GM23338 (cell line): ENCODE measurements at regions not wholly inside any gene's neighbourhood (a gene's known extent, or its start where the extent isn't known, plus 50 kb on each side); places are given as distances from the start of the nearest gene placed in this dataset.

Source experiments
- ATAC-seq: fragments of 200-7000 bp; cut with Tn5 transposase; 3 replicates; pipeline ENCODE4 v1.9.1; 2020
- DNase-seq: peaks from one replicate; pipeline ENCODE4 v3.0.0-alpha.2; 2015; ENCODE audit warnings: low spot score
- H2AFZ ChIP-seq: fragments of 200-600 bp; sonication (generic); 2 replicates; pipeline ENCODE4 v1.8.0; 2016; ENCODE audit warnings: antibody characterized with exemption, mild to moderate bottlenecking, moderate library complexity
- H3F3A ChIP-seq: fragments of 200-600 bp; sonication (generic); replicated peaks from 2 replicates; pipeline ENCODE4 v1.8.0; 2017; ENCODE audit warnings: antibody characterized with exemption, mixed run types, low read depth
- H3K27ac ChIP-seq: fragments of 200-600 bp; sonication (generic); 2 replicates; pipeline ENCODE4 v1.6.1; 2016; ENCODE audit warnings: low read depth
- H3K27me3 ChIP-seq: fragments of 200-600 bp; sonication (generic); 2 replicates; pipeline ENCODE4 v1.8.0; 2016; ENCODE audit warnings: mild to moderate bottlenecking, mixed run types, moderate library complexity; ENCODE audit not compliant: insufficient read depth
- H3K36me3 ChIP-seq: fragments of 200-600 bp; sonication (generic); 2 replicates; pipeline ENCODE4 v1.8.0; 2016; ENCODE audit warnings: mild to moderate bottlenecking; ENCODE audit not compliant: insufficient read depth
- H3K4me1 ChIP-seq: fragments of 200-600 bp; sonication (generic); 2 replicates; pipeline ENCODE4 v1.8.0; 2016; ENCODE audit warnings: mild to moderate bottlenecking, moderate library complexity; ENCODE audit not compliant: insufficient read depth
- H3K4me2 ChIP-seq: fragments of 200-600 bp; sonication (generic); 2 replicates; pipeline ENCODE4 v1.7.1; 2017; ENCODE audit warnings: mixed run types
- H3K4me3 ChIP-seq: fragments of 200-600 bp; sonication (generic); 2 replicates; pipeline ENCODE4 v1.6.1; 2016; ENCODE audit warnings: mixed run types
- H3K79me2 ChIP-seq: fragments of 200-600 bp; sonication (generic); replicated peaks from 2 replicates; pipeline ENCODE4 v1.8.0; 2017; ENCODE audit warnings: mild to moderate bottlenecking; ENCODE audit not compliant: insufficient read depth
- H3K9me2 ChIP-seq: fragments of 200-600 bp; sonication (generic); 2 replicates; pipeline ENCODE4 v1.8.0; 2017; ENCODE audit not compliant: insufficient read depth
- H4K20me1 ChIP-seq: fragments of 200-600 bp; sonication (generic); replicated peaks from 2 replicates; pipeline ENCODE4 v1.8.0; 2017; ENCODE audit warnings: mild to moderate bottlenecking; ENCODE audit not compliant: insufficient read depth
- H3K27ac Mint-ChIP-seq: 2 replicates; pipeline ENCODE4 v1.8.0; 2020; ENCODE audit warnings: inconsistent platforms, mild to moderate bottlenecking, moderate library complexity, mixed read lengths
- H3K27me3 Mint-ChIP-seq: 3 replicates; pipeline ENCODE4 v1.8.0; 2022; ENCODE audit warnings: low read depth, mild to moderate bottlenecking, moderate library complexity, mixed read lengths, inconsistent platforms; ENCODE audit not compliant: insufficient read depth, poor library complexity
- H3K36me3 Mint-ChIP-seq: 3 replicates; pipeline ENCODE4 v1.8.0; 2021; ENCODE audit warnings: low read depth, mild to moderate bottlenecking, inconsistent platforms, moderate library complexity, mixed read lengths
- H3K4me1 Mint-ChIP-seq: 3 replicates; pipeline ENCODE4 v1.8.0; 2020; ENCODE audit warnings: mild to moderate bottlenecking, inconsistent platforms, mixed read lengths
- H3K4me3 Mint-ChIP-seq: 3 replicates; pipeline ENCODE4 v1.8.0; 2021; ENCODE audit warnings: moderate library complexity, mild to moderate bottlenecking, inconsistent platforms, mixed read lengths
- H3K9me3 Mint-ChIP-seq: 3 replicates; pipeline ENCODE4 v1.8.0; 2020; ENCODE audit warnings: moderate library complexity, mild to moderate bottlenecking, inconsistent platforms, mixed read lengths
- CREB1 ChIP-seq: fragments of 250-450 bp; sonication (Bioruptor Pico); IDR thresholded peaks from 2 replicates; pipeline ENCODE4 v1.5.0; 2020; ENCODE audit warnings: low read depth, mild to moderate bottlenecking, moderate library complexity
- EZH2 ChIP-seq: fragments of 200-600 bp; sonication (generic); IDR thresholded peaks from one replicate; pipeline ENCODE4 v1.8.0; 2017; ENCODE audit warnings: antibody characterized with exemption, mild to moderate bottlenecking, low read depth; ENCODE audit not compliant: unreplicated experiment
- EZH2phosphoT487 ChIP-seq: fragments of 200-600 bp; sonication (generic); IDR thresholded peaks from one replicate; pipeline ENCODE4 v1.8.1; 2018; ENCODE audit warnings: antibody characterized with exemption; ENCODE audit not compliant: unreplicated experiment
- JUNB ChIP-seq: IDR thresholded peaks from one replicate; pipeline ENCODE4 v1.6.1; 2016; ENCODE audit warnings: antibody characterized with exemption; ENCODE audit not compliant: unreplicated experiment
- NANOG ChIP-seq: IDR thresholded peaks from 2 replicates; pipeline ENCODE4 v1.6.1; 2016; ENCODE audit warnings: antibody characterized with exemption, borderline replicate concordance
- POLR2AphosphoS5 ChIP-seq: IDR thresholded peaks from 2 replicates; pipeline ENCODE4 v1.6.1; 2016; ENCODE audit warnings: antibody characterized with exemption, low read depth
- STAT1 ChIP-seq: IDR thresholded peaks from one replicate; pipeline ENCODE4 v1.6.1; 2016; ENCODE audit warnings: antibody characterized with exemption; ENCODE audit not compliant: unreplicated experiment
- ZNF114 ChIP-seq: fragments of 250-450 bp; sonication (Bioruptor Pico); IDR thresholded peaks from 2 replicates; pipeline ENCODE4 v1.5.0; 2020; ENCODE audit warnings: mild to moderate bottlenecking, moderate library complexity
- ZNF331 ChIP-seq: fragments of 250-450 bp; sonication (Bioruptor Pico); IDR thresholded peaks from 2 replicates; pipeline ENCODE4 v1.5.0; 2020; ENCODE audit warnings: low read depth, mild to moderate bottlenecking, moderate library complexity
- TF ChIP-seq, protein P1 (sequence below): IDR thresholded peaks from 2 replicates; pipeline ENCODE4 v1.6.1; 2016; ENCODE audit warnings: antibody characterized with exemption
- TF ChIP-seq, protein P2 (sequence below): IDR thresholded peaks from one replicate; pipeline ENCODE4 v1.6.1; 2018; ENCODE audit warnings: antibody characterized with exemption; ENCODE audit not compliant: unreplicated experiment
- TF ChIP-seq, protein P3 (sequence below), 2 experiments: fragments of 200-600 bp in 1 of 2; sonication (generic) in 1 of 2; conservative IDR thresholded peaks; 2 replicates each; pipeline versions ENCODE4 v1.5.1 to v1.6.1; 2016 to 2017; ENCODE audit warnings: antibody characterized with exemption in 2 of 2, low read depth in 2 of 2, mild to moderate bottlenecking in 2 of 2, moderate library complexity in 1 of 2

DNA sequence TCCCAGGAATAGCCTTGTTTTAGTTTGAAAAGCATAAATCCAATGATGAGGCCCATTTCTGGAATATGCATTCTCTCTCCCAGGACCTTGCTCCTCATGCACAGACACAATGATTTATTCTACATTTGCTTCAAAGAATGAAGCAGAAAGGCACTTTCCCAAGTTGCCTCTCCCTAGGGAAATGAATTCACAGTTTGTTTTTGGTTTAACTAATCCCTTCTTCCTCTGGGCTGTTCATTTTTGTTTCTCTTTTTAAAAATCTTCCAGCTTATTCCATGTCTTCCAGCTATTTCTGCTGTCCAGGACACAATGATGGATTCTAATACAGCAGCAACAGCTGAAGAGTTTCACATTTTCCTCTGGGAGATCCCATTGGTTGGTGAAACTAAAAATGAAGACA, 1529.2 kb upstream of the TENM4 start:
- no peak for ATAC-seq
- no peaks in the 10 kb centered on the region for H3K4me1 ChIP-seq
- no peak overlapping the region for H3K27ac ChIP-seq
- Mint-ChIP-seq H3K4me1 (no peaks in the 10 kb centered on the region), H3K4me3 (no peak overlapping the region), H3K9me3 (no peaks in the 10 kb centered on the region; the same call in 2 of the 3 replicates), H3K27ac (no peak overlapping the region), H3K27me3 (peaks cover 2% of the 10 kb centered on the region), H3K36me3 (no peaks in the 10 kb centered on the region)
- H3K36me3 ChIP-seq = no peaks in the 10 kb centered on the region
- no peak for DNase-seq
- no peaks in the 10 kb centered on the region for H3K79me2 ChIP-seq
- no peaks in the 10 kb centered on the region for H3K27me3 ChIP-seq
- H4K20me1 ChIP-seq = no peaks in the 10 kb centered on the region
- no peaks in the 10 kb centered on the region; the same call in 1 of the 2 replicates for H3K9me2 ChIP-seq
- H3K4me3 ChIP-seq = no peak overlapping the region
- no peak overlapping the region for H2AFZ ChIP-seq
- H3K4me2 ChIP-seq = no peak overlapping the region
- TF ChIP-seq ZNF331 (CRISPR knock-in tag) = no peak
- TF ChIP-seq CREB1 (CRISPR knock-in tag) = no peak
- H3F3A ChIP-seq = no peaks in the 10 kb centered on the region

DNA sequence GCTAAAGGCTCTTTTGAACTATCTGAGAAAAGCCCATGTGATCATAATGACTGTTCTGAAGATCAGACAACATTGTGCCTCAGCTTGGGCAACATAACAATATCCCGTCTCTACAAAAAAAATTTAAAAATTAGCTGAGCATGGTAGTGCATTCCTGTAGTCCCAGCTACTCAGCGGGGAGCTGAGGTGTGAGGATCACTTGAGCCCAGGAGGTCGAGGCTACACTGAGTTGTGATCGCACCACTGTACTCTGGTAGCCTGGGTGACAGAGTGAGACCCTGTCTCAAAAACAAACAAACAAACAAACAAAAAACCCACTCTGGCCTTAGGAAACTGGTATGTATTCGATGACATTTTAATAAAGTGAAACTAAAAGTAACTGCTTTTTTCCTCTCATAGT, 1526.8 kb upstream of the TENM4 start:
- peaks cover 2% of the 10 kb centered on the region for H3K27me3 Mint-ChIP-seq
- DNase-seq (no peak), ATAC-seq (no peak)
- no peak overlapping the region for H3K27ac Mint-ChIP-seq
- no peaks in the 10 kb centered on the region for H3K4me1 ChIP-seq
- H3K4me3 ChIP-seq = no peak overlapping the region
- H3K4me2 ChIP-seq = no peak overlapping the region
- no peaks in the 10 kb centered on the region; the same call in none of the 2 replicates for H3K9me2 ChIP-seq
- H3K79me2 ChIP-seq = no peaks in the 10 kb centered on the region
- H4K20me1 ChIP-seq = no peaks in the 10 kb centered on the region
- no peak overlapping the region for H3K4me3 Mint-ChIP-seq
- no peak overlapping the region for H3K27ac ChIP-seq
- no peaks in the 10 kb centered on the region for H3K4me1 Mint-ChIP-seq
- H3K9me3 Mint-ChIP-seq = no peaks in the 10 kb centered on the region; the same call in 2 of the 3 replicates
- no peaks in the 10 kb centered on the region for H3F3A ChIP-seq
- no peaks in the 10 kb centered on the region for H3K36me3 Mint-ChIP-seq
- H2AFZ ChIP-seq = no peak overlapping the region
- no peaks in the 10 kb centered on the region for H3K36me3 ChIP-seq
- no peaks in the 10 kb centered on the region for H3K27me3 ChIP-seq
- no peak for TF ChIP-seq JUNB
- no peak for TF ChIP-seq ZNF331 (CRISPR knock-in tag)
- TF ChIP-seq POLR2AphosphoS5 = no peak
- TF ChIP-seq, protein P1, sequence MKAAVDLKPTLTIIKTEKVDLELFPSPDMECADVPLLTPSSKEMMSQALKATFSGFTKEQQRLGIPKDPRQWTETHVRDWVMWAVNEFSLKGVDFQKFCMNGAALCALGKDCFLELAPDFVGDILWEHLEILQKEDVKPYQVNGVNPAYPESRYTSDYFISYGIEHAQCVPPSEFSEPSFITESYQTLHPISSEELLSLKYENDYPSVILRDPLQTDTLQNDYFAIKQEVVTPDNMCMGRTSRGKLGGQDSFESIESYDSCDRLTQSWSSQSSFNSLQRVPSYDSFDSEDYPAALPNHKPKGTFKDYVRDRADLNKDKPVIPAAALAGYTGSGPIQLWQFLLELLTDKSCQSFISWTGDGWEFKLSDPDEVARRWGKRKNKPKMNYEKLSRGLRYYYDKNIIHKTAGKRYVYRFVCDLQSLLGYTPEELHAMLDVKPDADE = no peak
- no peak for TF ChIP-seq NANOG
- no peak for TF ChIP-seq ZNF114
- TF ChIP-seq, protein P2, sequence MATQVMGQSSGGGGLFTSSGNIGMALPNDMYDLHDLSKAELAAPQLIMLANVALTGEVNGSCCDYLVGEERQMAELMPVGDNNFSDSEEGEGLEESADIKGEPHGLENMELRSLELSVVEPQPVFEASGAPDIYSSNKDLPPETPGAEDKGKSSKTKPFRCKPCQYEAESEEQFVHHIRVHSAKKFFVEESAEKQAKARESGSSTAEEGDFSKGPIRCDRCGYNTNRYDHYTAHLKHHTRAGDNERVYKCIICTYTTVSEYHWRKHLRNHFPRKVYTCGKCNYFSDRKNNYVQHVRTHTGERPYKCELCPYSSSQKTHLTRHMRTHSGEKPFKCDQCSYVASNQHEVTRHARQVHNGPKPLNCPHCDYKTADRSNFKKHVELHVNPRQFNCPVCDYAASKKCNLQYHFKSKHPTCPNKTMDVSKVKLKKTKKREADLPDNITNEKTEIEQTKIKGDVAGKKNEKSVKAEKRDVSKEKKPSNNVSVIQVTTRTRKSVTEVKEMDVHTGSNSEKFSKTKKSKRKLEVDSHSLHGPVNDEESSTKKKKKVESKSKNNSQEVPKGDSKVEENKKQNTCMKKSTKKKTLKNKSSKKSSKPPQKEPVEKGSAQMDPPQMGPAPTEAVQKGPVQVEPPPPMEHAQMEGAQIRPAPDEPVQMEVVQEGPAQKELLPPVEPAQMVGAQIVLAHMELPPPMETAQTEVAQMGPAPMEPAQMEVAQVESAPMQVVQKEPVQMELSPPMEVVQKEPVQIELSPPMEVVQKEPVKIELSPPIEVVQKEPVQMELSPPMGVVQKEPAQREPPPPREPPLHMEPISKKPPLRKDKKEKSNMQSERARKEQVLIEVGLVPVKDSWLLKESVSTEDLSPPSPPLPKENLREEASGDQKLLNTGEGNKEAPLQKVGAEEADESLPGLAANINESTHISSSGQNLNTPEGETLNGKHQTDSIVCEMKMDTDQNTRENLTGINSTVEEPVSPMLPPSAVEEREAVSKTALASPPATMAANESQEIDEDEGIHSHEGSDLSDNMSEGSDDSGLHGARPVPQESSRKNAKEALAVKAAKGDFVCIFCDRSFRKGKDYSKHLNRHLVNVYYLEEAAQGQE = no peak
- TF ChIP-seq EZH2 = no peak
- TF ChIP-seq CREB1 (CRISPR knock-in tag) = no peak
- TF ChIP-seq, protein P3, sequence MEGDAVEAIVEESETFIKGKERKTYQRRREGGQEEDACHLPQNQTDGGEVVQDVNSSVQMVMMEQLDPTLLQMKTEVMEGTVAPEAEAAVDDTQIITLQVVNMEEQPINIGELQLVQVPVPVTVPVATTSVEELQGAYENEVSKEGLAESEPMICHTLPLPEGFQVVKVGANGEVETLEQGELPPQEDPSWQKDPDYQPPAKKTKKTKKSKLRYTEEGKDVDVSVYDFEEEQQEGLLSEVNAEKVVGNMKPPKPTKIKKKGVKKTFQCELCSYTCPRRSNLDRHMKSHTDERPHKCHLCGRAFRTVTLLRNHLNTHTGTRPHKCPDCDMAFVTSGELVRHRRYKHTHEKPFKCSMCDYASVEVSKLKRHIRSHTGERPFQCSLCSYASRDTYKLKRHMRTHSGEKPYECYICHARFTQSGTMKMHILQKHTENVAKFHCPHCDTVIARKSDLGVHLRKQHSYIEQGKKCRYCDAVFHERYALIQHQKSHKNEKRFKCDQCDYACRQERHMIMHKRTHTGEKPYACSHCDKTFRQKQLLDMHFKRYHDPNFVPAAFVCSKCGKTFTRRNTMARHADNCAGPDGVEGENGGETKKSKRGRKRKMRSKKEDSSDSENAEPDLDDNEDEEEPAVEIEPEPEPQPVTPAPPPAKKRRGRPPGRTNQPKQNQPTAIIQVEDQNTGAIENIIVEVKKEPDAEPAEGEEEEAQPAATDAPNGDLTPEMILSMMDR (conservative IDR thresholded peaks at IDR 0.05; ENCODE audit: low read depth in 2 of 2) = no peak
- no peak for TF ChIP-seq EZH2phosphoT487
- TF ChIP-seq STAT1 = no peak
